Islet precursor cell (in vitro differentiated cells): ENCODE measurements at regions not wholly inside any gene's neighbourhood (a gene's known extent, or its start where the extent isn't known, plus 50 kb on each side); places are given as distances from the start of the nearest gene placed in this dataset.
"Not testable (repeated sequence)": the region's sequence is repeated elsewhere in the genome, so short reads cannot be mapped to it uniquely, and the experiment has no call there.

Experiments used
- DNase-seq: peaks from one replicate; pipeline ENCODE4 v3.0.0-alpha.2; 2018

- DNase-seq, result not testable (repeated sequence)
These were observed 50.9 kb upstream of the APOD start for GRCh38 chr3:195634426-195635261.
